ENCODE measurements at regions not wholly inside any gene's neighbourhood (a gene's known extent, or its start where the extent isn't known, plus 50 kb on each side); places are given as distances from the start of the nearest gene placed in this dataset.
"Not testable (repeated sequence)": the region's sequence is repeated elsewhere in the genome, so short reads cannot be mapped to it uniquely, and the experiment has no call there.

- TF ChIP-seq CTCF (IDR thresholded peaks at IDR 0.05; ENCODE audit: insufficient read depth, low read length): no peak
- peak; percentile 0 for DNase-seq (ENCODE audit: low read depth)
- H3K4me3 ChIP-seq (ENCODE audit: low read depth, low read length): no peak overlapping the region
Observed at GRCh38 chr4:129839687-129840086, 743.7 kb downstream of the C4orf33 start.

GRCh38 chr4:129842096-129842495 is 746.1 kb downstream of the C4orf33 start:
- DNase-seq (ENCODE audit: low read depth): no peak
- no peak for TF ChIP-seq CTCF (IDR thresholded peaks at IDR 0.05; ENCODE audit: insufficient read depth, low read length)
- H3K4me3 ChIP-seq (ENCODE audit: low read depth, low read length): no peak overlapping the region

- TF ChIP-seq CTCF (IDR thresholded peaks at IDR 0.05; ENCODE audit: insufficient read depth, low read length): no peak
- H3K4me3 ChIP-seq (ENCODE audit: low read depth, low read length): no peak overlapping the region
- DNase-seq (ENCODE audit: low read depth): no peak
Observed at GRCh38 chr4:129852434-129852833, 756.5 kb downstream of the C4orf33 start.

GRCh38 chr4:129853685-129854467 is 757.9 kb downstream of the C4orf33 start:
- not testable (repeated sequence) for DNase-seq (ENCODE audit: low read depth); H3K4me3 ChIP-seq (ENCODE audit: low read depth, low read length)

- H3K4me3 ChIP-seq (ENCODE audit: low read depth, low read length): no peak overlapping the region
- no peak for DNase-seq (ENCODE audit: low read depth)
- no peak for TF ChIP-seq CTCF (IDR thresholded peaks at IDR 0.05; ENCODE audit: insufficient read depth, low read length)
Observed at GRCh38 chr4:129862461-129862860, 766.5 kb downstream of the C4orf33 start.

- no peak for TF ChIP-seq CTCF (IDR thresholded peaks at IDR 0.05; ENCODE audit: insufficient read depth, low read length)
- no peak for DNase-seq (ENCODE audit: low read depth)
- H3K4me3 ChIP-seq (ENCODE audit: low read depth, low read length): no peak overlapping the region
Observed at GRCh38 chr4:129863206-129863605, 767.3 kb downstream of the C4orf33 start.

- TF ChIP-seq CTCF (IDR thresholded peaks at IDR 0.05; ENCODE audit: insufficient read depth, low read length): no peak
- H3K4me3 ChIP-seq (ENCODE audit: low read depth, low read length): no peak overlapping the region
- no peak for DNase-seq (ENCODE audit: low read depth)
Observed at GRCh38 chr4:129883996-129884395, 788.0 kb downstream of the C4orf33 start.
